HG03095 (cell line): ENCODE measurements at regions not wholly inside any gene's neighbourhood (a gene's known extent, or its start where the extent isn't known, plus 50 kb on each side); places are given as distances from the start of the nearest gene placed in this dataset.
"Not testable (repeated sequence)": the region's sequence is repeated elsewhere in the genome, so short reads cannot be mapped to it uniquely, and the experiment has no call there.

ENCODE experiments used
- ATAC-seq: cut with Tn5 transposase; IDR thresholded peaks from one replicate; pipeline ENCODE4 v1.9.1; 2021; ENCODE audit warnings: moderate library complexity; ENCODE audit not compliant: unreplicated experiment

- ATAC-seq, result no peak
These were observed 418.2 kb downstream of the BCAT1 start for GRCh38 chr12:24530689-24531088.

GRCh38 chr12:24527102-24527501 is 421.8 kb downstream of the BCAT1 start:
- no peak for ATAC-seq

GRCh38 chr12:24522736-24523135 is 426.2 kb downstream of the BCAT1 start:
- no peak for ATAC-seq

GRCh38 chr12:24519759-24520158 is 429.1 kb downstream of the BCAT1 start:
- no peak for ATAC-seq

GRCh38 chr12:24517000-24517399 is 431.9 kb downstream of the BCAT1 start:
- ATAC-seq, result no peak

GRCh38 chr12:24510581-24511125 is 438.2 kb downstream of the BCAT1 start:
- ATAC-seq, result no peak

GRCh38 chr12:24507827-24508226 is 441.1 kb downstream of the BCAT1 start:
- ATAC-seq, result no peak

GRCh38 chr12:24505366-24506015 is 443.4 kb downstream of the BCAT1 start:
- no peak for ATAC-seq

- not testable (repeated sequence) for ATAC-seq
These were observed 445.4 kb downstream of the BCAT1 start for GRCh38 chr12:24503477-24503876.

- no peak for ATAC-seq
These were observed 448.1 kb downstream of the BCAT1 start for GRCh38 chr12:24500831-24501230.

GRCh38 chr12:24500421-24500820 is 448.5 kb downstream of the BCAT1 start:
- no peak for ATAC-seq

- ATAC-seq, result no peak
These were observed 449.5 kb downstream of the BCAT1 start for GRCh38 chr12:24499151-24500146.

GRCh38 chr12:24496755-24497154 is 452.1 kb downstream of the BCAT1 start:
- ATAC-seq, result no peak

- ATAC-seq, result no peak
These were observed 454.5 kb downstream of the BCAT1 start for GRCh38 chr12:24494401-24494800.

- no peak for ATAC-seq
These were observed 456.9 kb downstream of the BCAT1 start for GRCh38 chr12:24491968-24492367.

- no peak for ATAC-seq
These were observed 459.0 kb downstream of the BCAT1 start for GRCh38 chr12:24489939-24490338.

GRCh38 chr12:24488906-24489619 is 459.8 kb downstream of the BCAT1 start:
- ATAC-seq, result no peak

GRCh38 chr12:24488091-24488596 is 460.8 kb downstream of the BCAT1 start:
- no peak for ATAC-seq

- no peak for ATAC-seq
These were observed 461.3 kb downstream of the BCAT1 start for GRCh38 chr12:24487606-24488005.

- no peak for ATAC-seq
These were observed 465.2 kb downstream of the BCAT1 start for GRCh38 chr12:24483732-24484131.
